HL-60/S4 (cell line): ENCODE measurements at regions not wholly inside any gene's neighbourhood (a gene's known extent, or its start where the extent isn't known, plus 50 kb on each side); places are given as distances from the start of the nearest gene placed in this dataset.

ENCODE experiments used
- in situ Hi-C: fragments of 300-500 bp; cut with MboI; formaldehyde crosslinking; loops from 2 replicates; pipeline ENCODE4 v1.14.3; 2022; ENCODE audit warnings: low sequenced_read_pairs

- in situ Hi-C loops: no loop called here
These were observed 288.1 kb upstream of the PRDM1 start for GRCh38 chr6:105797983-105798453.

DNA sequence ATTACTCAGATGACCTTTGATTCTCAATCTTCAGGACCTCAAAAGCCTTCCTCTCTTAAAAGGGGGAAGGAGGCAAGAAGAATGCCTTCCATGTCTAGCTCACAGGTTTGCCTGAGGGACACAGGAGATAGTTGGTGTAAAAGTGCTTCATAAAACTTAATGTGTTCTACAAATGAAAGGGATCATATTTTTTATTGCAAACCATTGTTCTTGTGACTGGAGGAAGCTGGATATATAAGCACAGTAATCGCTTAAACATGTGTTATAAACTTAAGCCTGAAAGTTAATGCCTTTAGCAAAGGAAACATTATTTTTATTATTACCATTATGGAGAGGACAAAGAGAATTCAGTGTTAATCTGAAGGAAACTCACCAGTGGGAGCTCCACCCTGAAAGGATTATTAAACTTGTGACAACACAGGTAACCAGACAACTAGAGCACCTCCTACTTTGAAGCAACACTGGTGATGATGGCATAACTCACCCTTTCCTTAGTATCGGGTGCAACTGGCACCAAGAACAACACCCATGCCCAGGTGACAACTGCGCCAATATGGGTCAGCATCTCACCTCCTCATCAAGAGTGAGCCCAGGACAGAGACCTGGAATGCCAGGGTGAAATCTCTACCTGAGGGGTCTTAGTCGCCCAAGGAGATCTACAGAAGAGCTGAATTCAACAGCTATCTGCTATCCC, 288.7 kb upstream of the PRDM1 start:
- in situ Hi-C loops: no loop called here

DNA sequence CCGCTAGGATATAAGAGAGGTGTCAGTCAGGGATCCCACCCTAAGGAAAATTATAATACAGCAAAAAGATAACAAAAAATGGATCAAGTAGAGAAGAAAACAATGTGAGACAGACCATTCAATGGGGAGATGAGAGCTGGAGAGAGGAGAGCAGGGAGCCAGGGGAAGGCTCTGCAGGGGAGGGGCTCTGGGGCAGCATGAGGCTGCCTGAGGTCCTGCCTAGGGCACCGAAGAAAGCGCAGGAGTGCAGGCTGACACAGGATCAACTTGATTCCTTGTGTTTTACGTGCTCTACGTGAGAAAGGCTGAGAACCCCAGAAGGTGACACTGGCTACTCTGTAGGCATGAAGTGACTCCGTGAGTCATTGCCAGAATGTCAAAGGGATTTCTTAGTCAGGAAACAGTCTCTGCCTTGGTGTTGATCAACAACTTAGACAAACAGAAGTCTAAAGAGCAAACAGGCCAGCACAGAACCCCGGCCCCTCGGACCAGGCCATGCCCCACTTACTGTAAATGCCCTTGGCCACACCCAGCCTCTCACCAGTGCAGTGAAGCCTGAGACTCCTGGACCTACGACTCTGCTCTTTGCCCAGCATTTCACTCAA, 290.1 kb upstream of the PRDM1 start:
- in situ Hi-C loops: no loop called here

GRCh38 chr6:105795366-105795765, 290.8 kb upstream of the PRDM1 start:
- in situ Hi-C loops: no loop called here

DNA sequence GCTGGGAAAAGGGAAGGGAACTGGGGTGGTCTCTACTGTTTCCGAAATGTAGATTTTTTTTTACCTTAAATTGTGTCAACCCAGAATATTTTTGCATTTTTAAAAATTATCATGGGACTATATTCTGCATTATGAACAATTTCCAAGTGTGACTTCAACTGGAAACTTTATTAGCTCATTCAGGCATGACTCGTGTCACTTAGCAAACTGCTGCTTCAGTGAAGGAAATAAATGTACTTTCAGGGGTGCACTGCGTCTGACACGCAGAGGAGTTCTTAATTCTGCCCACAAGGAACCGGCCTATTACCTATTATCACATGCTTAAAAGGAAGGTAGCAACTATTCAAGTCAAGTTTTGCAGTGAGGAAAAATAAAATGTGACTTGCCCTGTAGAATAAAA, 291.3 kb upstream of the PRDM1 start:
- in situ Hi-C loops: no loop called here

DNA sequence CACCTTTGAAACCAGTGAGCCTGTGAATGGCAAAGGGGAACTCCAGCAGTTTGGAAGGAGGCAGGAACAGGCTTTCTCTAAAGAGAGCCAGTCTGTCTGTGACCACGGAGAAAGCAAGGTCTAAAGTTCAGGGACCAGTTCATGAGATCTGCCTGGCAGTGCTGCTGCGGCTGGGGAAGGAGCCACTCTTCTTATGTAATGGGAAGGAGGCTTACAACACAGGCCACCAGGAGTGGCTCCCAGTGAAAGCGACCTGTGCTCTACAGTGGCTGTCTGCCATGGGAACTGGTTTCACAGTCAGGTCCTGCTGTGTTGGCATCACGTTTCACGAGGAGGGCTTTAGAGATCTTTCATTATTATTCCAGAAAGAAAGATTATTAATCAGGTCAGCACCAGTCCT, 291.9 kb upstream of the PRDM1 start:
- in situ Hi-C loops: no loop called here

- in situ Hi-C loops: no loop called here
These were observed 293.0 kb upstream of the PRDM1 start for GRCh38 chr6:105793130-105793529.

DNA sequence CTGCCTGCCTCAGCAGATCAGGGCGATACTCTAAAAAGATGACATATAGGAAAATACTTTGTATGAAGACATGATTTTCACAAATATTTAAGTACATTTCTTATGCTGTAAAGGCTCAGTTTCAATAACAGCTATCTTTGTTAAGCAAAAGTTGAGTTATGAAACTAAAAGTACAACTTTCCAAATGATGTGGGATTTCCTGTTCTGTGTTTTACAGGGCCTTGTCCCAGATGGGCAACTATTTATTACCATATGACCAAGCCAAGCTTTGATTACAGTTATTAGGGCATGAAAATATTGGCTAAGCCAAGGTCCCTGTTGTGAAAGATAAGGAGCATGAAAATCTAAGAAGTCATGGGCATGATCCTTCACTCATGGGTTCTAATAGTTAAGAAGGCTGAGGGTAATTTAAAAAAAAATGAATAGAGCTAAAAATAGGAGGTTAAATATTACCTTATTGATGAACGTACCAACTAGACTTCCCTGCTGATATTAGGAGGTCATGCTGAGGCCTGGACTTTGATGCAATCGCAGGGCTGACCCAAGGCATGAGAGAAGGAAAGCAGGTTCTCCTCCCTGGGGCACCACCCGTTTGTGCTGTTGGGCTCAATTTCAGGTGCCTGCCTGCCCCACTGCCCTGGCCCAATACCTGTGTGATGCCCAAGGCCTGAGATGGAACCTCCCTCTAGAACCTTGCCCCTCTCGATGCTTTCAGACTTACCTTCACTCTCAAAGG, 294.4 kb upstream of the PRDM1 start:
- in situ Hi-C loops: no loop called here

DNA sequence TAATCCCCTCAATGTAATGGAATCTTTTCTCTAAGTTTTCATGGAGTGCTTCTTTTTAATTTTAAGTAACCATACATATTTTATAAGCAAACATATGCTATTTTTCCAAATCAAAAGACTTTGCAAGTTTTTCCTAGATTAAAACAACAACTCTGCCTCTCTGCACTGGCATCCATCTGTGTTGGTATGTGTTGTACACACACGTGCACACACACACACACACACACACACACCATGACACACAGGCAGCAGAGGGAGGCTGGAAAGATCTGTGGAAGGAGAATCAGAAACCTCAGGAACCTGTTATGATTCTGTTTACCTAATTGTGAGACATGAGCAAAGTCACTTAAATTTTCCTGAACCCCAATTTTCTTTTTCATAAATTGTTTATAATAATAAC, 295.0 kb upstream of the PRDM1 start:
- in situ Hi-C loops: no loop called here

GRCh38 chr6:105790635-105791034, 295.5 kb upstream of the PRDM1 start:
- in situ Hi-C loops: no loop called here

- in situ Hi-C loops: no loop called here
These were observed 296.2 kb upstream of the PRDM1 start for GRCh38 chr6:105789935-105790334.

GRCh38 chr6:105787747-105788146, 298.4 kb upstream of the PRDM1 start:
- in situ Hi-C loops: no loop called here

DNA sequence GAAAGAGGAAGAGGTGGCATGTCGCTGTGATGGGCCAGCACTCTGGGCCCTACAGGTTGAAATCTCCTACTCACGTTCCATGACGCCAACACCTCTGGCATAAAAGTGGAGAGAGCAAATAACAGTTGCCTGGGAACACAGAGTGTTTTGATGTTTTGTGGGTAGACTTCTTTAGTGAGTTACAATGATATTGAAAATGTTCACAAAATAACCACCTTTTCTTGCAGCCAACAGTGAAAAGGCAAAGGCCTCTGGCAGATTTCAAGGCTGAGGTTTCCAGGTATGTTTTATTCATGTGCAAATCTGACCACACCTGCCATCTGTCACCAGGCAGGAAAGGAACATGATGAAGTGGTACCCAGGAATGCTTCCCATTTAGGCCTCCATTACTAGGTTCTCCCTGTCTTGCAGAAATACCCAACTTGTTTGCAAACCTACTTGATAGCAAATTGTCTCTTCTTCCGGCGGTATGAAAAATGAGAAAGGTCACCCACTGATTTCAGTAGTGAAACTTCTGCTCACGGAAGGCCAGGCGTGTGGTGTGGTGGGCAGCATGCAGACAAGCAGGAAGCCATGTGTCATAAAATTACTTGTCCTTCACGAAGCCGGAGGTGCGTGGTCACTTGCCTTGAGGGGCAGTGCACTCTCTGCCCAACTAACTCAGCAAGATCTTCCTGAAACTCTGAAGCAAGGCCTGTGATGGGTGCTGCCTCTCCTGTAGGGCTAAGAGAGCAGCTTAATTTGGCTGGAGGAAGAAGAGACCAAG, 299.1 kb upstream of the PRDM1 start:
- in situ Hi-C loops: no loop called here

- in situ Hi-C loops: no loop called here
These were observed 299.7 kb upstream of the PRDM1 start for GRCh38 chr6:105786449-105786848.

DNA sequence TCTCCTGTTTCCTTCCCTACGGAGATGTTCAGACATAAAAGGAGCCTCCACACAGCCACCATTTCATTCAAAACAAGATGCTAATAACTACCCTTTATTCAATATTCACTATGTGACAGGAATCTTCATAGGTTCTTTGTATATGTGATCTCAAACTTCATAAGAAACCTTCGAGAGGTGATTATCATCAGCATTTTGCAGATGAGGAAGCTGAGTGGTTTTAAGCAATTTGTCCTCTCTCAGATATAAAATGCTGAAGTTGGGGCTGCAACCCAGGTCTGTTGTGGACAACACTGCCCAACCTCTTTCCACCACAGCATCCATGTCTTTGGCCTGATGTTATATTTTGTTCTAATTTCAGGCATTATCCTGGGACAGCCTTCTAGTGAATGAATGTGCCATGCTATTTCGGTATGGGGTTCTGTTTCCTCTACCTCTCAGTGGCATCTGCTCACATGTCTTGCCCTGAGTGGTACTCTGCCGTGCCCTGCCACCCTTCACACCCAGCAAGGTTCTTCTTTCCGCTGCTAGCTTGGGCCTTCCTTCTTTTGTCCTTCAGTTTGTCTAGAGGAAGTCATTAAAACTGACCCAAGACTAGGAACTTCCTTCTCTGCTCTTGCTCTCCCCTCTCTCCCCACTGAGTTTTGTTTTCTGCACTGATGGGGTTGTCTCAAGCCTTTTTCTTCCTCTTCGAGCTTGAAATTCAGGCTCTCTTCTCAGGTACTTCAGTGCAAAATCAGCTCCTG, 300.9 kb upstream of the PRDM1 start:
- in situ Hi-C loops: no loop called here

DNA sequence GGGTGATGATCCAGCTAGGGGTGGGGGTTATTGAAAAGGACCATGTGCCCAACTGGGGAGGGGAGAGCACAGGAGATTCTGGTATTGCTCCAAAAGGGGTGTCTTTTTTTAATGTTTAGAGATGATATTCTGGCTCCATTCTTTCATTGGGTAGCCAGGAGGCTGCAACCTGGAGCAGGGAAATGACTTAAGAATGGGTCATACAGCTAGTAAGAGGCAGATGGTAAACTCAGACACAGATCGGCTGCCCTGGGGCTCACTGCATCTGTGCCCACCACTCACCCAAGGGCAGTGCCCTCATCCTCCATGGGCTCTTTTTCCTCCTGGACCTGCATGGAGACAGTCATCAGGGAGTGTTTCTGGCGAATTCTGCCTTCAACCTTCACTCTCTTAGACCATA, 302.0 kb upstream of the PRDM1 start:
- in situ Hi-C loops: no loop called here

GRCh38 chr6:105783333-105783935, 302.7 kb upstream of the PRDM1 start:
- in situ Hi-C loops: no loop called here

- in situ Hi-C loops: no loop called here
These were observed 304.2 kb upstream of the PRDM1 start for GRCh38 chr6:105781915-105782314.

DNA sequence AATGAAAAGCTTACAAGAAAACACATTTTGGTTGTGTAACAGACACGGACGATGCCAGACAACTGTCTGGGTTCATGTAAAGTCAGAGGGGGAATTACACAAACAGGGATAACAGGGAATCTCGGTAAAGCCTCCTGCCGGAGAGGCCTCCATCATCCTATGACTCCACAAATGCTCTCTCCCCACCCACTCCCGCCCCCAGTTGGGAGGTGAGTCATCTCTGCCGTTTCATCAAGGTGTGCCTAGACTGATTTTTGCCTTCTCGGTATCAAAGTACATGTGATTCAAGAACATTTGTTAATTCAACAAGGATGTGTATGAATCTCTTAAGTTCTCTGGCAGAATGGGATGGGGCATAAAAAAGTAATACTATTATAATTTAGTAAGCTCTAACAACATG, 304.9 kb upstream of the PRDM1 start:
- in situ Hi-C loops: no loop called here

DNA sequence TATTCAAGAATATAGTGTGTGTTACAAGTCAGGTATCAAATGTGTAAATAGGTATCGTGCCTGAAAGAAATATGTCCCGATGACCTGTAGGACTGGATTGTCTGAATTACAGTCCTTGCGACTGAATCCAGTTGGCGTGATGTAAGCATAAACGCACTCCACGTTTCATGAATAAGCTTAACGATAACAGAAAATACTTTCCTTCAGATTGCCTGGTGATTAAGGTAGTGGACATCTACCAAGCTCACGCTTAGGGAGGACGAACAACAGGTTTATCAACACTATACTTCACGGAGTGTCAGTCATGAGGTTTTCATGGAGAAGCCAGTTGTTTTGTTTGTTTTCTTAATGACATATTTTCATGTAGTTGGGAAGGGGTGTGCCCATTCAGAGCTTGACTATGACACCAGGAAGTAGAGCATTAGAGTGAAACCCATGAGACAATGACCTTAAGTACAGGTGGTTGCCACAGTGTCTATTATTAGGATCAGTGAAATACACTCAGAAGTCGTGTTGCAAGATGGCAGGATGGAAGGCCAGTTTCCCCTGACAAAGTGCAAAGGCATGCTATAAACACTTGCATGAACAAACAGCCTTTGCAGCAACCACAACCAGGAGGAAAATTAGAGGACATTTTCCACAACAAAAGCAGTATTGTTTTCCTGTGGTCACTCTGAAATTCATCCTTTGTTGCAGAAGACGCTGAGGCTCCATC, 305.8 kb upstream of the PRDM1 start:
- in situ Hi-C loops: no loop called here
